Neutrophil (primary cell): ENCODE measurements at regions not wholly inside any gene's neighbourhood (a gene's known extent, or its start where the extent isn't known, plus 50 kb on each side); places are given as distances from the start of the nearest gene placed in this dataset.

Experiments
- H3K27ac ChIP-seq: fragments of 200-600 bp; sonication (generic); 2 replicates; pipeline ENCODE4 v1.5.1; 2016; ENCODE audit warnings: mild to moderate bottlenecking, moderate library complexity
- H3K27me3 ChIP-seq: fragments of 200-600 bp; sonication (generic); 2 replicates; pipeline ENCODE4 v1.6.0; 2016; ENCODE audit warnings: mild to moderate bottlenecking
- H3K36me3 ChIP-seq: fragments of 200-600 bp; sonication (generic); 2 replicates; pipeline ENCODE4 v1.5.1; 2017
- H3K4me1 ChIP-seq, 2 experiments: fragments of 200-600 bp in 1 of 2; sonication (generic) in 1 of 2; 1 replicate in 1 of 2; 2 replicates in 1 of 2; pipeline versions ENCODE4 v1.5.1 to v1.6.1; 2013 to 2016; ENCODE audit warnings: low read depth in 1 of 2, low read length in 1 of 2, mild to moderate bottlenecking in 1 of 2, moderate library complexity in 1 of 2; ENCODE audit not compliant: control insufficient read depth in 1 of 2, insufficient read depth in 1 of 2
- H3K4me3 ChIP-seq, 2 experiments: fragments of 200-600 bp in 1 of 2; sonication (generic) in 1 of 2; 1 replicate in 1 of 2; 2 replicates in 1 of 2; pipeline ENCODE4 v1.5.1; 2013 to 2016; ENCODE audit warnings: low read depth in 1 of 2, low read length in 1 of 2, mild to moderate bottlenecking in 1 of 2, moderate library complexity in 1 of 2
- H3K9me3 ChIP-seq: fragments of 200-600 bp; sonication (generic); 2 replicates; pipeline ENCODE4 v1.5.1; 2016
- CTCF ChIP-seq: fragments of 200-600 bp; sonication (generic); IDR thresholded peaks from 2 replicates; pipeline ENCODE4 v1.5.1; 2016; ENCODE audit warnings: antibody characterized with exemption

- H3K4me3 ChIP-seq, result no peak overlapping the region
- H3K27me3 ChIP-seq, result no peaks in the 10 kb centered on the region
- H3K4me1 ChIP-seq, result no peaks in the 10 kb centered on the region
- no peak for TF ChIP-seq CTCF
- H3K9me3 ChIP-seq, result no peaks in the 10 kb centered on the region
- H3K27ac ChIP-seq, result no peak overlapping the region
- no peaks in the 10 kb centered on the region for H3K36me3 ChIP-seq
Observed at GRCh38 chr13:90142251-90142650, 1205.2 kb upstream of the MIR17HG start.

DNA sequence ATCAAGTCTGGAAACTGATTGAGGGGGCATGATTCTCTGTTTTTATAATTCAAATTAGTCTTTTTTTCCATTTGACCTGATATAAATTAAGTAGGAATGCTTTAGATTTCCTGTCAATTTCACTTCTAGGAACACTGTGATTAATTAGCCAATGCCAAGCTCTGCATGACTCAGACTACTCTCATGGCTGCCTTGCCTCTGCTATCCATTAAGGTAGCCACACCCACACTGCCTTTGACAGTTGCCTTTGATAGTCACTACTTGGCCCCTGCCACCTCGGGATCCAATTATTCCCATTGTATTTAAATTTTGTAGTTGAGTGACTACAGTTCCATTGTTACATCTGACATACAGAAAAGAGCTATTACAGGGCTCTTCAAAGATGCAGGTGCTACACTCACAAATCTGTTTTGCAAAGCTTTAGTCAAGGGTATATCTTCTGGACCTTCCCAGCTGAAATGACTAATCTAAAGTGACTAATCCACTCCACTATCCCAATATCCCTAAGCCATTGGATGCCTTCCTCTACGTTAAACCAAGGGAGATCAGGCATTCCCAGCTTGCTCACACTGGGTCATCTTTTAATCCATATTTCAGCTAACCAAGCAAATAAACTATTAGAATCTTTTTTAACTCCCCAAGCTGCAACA, 1193.1 kb upstream of the MIR17HG start:
- TF ChIP-seq CTCF, result no peak
- H3K27ac ChIP-seq, result no peak overlapping the region
- no peaks in the 10 kb centered on the region for H3K27me3 ChIP-seq
- no peaks in the 10 kb centered on the region for H3K36me3 ChIP-seq
- no peak overlapping the region for H3K4me3 ChIP-seq
- H3K9me3 ChIP-seq, result no peaks in the 10 kb centered on the region
- no peaks in the 10 kb centered on the region for H3K4me1 ChIP-seq

GRCh38 chr13:90156390-90156789, 1191.1 kb upstream of the MIR17HG start:
- H3K9me3 ChIP-seq, result no peaks in the 10 kb centered on the region
- no peaks in the 10 kb centered on the region for H3K4me1 ChIP-seq
- no peak for TF ChIP-seq CTCF
- H3K27ac ChIP-seq, result no peak overlapping the region
- no peaks in the 10 kb centered on the region for H3K27me3 ChIP-seq
- no peaks in the 10 kb centered on the region for H3K36me3 ChIP-seq
- H3K4me3 ChIP-seq, result no peak overlapping the region

- no peaks in the 10 kb centered on the region for H3K27me3 ChIP-seq
Observed at GRCh38 chr13:90168953-90169352, 1178.5 kb upstream of the MIR17HG start.

GRCh38 chr13:90170208-90170607, 1177.3 kb upstream of the MIR17HG start:
- Histone ChIP-seq H3K27ac (no peak overlapping the region), H3K27me3 (no peaks in the 10 kb centered on the region), H3K4me3 (no peak overlapping the region), H3K36me3 (no peaks in the 10 kb centered on the region), H3K9me3 (no peaks in the 10 kb centered on the region), H3K4me1 (no peaks in the 10 kb centered on the region)
- no peak for TF ChIP-seq CTCF

More at GRCh38 chr13:90168953-90169352, 1178.5 kb upstream of the MIR17HG start:
- no peaks in the 10 kb centered on the region for H3K36me3 ChIP-seq
- H3K9me3 ChIP-seq, result no peaks in the 10 kb centered on the region
- H3K27ac ChIP-seq, result no peak overlapping the region
- no peaks in the 10 kb centered on the region for H3K4me1 ChIP-seq
- TF ChIP-seq CTCF, result no peak
- H3K4me3 ChIP-seq, result no peak overlapping the region
